ENCODE measurements at regions not wholly inside any gene's neighbourhood (a gene's known extent, or its start where the extent isn't known, plus 50 kb on each side); places are given as distances from the start of the nearest gene placed in this dataset.
"Not testable (repeated sequence)": the region's sequence is repeated elsewhere in the genome, so short reads cannot be mapped to it uniquely, and the experiment has no call there.

GRCh38 chr4:189703000-189703399, 237.7 kb upstream of the FRG1 start:
- not testable (repeated sequence) for DNase-seq (ENCODE audit: extremely low read depth, low read depth)

GRCh38 chr4:189706821-189707220, 233.9 kb upstream of the FRG1 start:
- DNase-seq (ENCODE audit: extremely low read depth, low read depth): not testable (repeated sequence)

- DNase-seq (ENCODE audit: extremely low read depth, low read depth): not testable (repeated sequence)
Measured at GRCh38 chr4:189707227-189707626, 233.4 kb upstream of the FRG1 start.

- DNase-seq (ENCODE audit: extremely low read depth, low read depth): not testable (repeated sequence)
Measured at GRCh38 chr4:189711956-189712355, 228.7 kb upstream of the FRG1 start.

- DNase-seq (ENCODE audit: extremely low read depth, low read depth): not testable (repeated sequence)
Measured at GRCh38 chr4:189721016-189721993, 219.4 kb upstream of the FRG1 start.

GRCh38 chr4:189722324-189723003, 218.2 kb upstream of the FRG1 start:
- DNase-seq (ENCODE audit: extremely low read depth, low read depth): peak; percentile 73

- not testable (repeated sequence) for DNase-seq (ENCODE audit: extremely low read depth, low read depth)
Measured at GRCh38 chr4:189727982-189728638, 212.6 kb upstream of the FRG1 start.

- not testable (repeated sequence) for DNase-seq (ENCODE audit: extremely low read depth, low read depth)
Measured at GRCh38 chr4:189731989-189732388, 208.7 kb upstream of the FRG1 start.

- DNase-seq (ENCODE audit: extremely low read depth, low read depth): not testable (repeated sequence)
Measured at GRCh38 chr4:189733507-189733906, 207.2 kb upstream of the FRG1 start.

- DNase-seq (ENCODE audit: extremely low read depth, low read depth): not testable (repeated sequence)
Measured at GRCh38 chr4:189734648-189735267, 205.9 kb upstream of the FRG1 start.

GRCh38 chr4:189736656-189737055, 204.0 kb upstream of the FRG1 start:
- DNase-seq (ENCODE audit: extremely low read depth, low read depth): not testable (repeated sequence)

- not testable (repeated sequence) for DNase-seq (ENCODE audit: extremely low read depth, low read depth)
Measured at GRCh38 chr4:189740118-189740517, 200.6 kb upstream of the FRG1 start.

GRCh38 chr4:189740873-189741272, 199.8 kb upstream of the FRG1 start:
- no peak for DNase-seq (ENCODE audit: extremely low read depth, low read depth)

- not testable (repeated sequence) for DNase-seq (ENCODE audit: extremely low read depth, low read depth)
Measured at GRCh38 chr4:189753092-189753491, 187.6 kb upstream of the FRG1 start.

GRCh38 chr4:189763583-189763982, 177.1 kb upstream of the FRG1 start:
- DNase-seq (ENCODE audit: extremely low read depth, low read depth): no peak

- no peak for DNase-seq (ENCODE audit: extremely low read depth, low read depth)
Measured at GRCh38 chr4:189765301-189765700, 175.4 kb upstream of the FRG1 start.

GRCh38 chr4:189765736-189766135, 174.9 kb upstream of the FRG1 start:
- DNase-seq (ENCODE audit: extremely low read depth, low read depth): no peak

- no peak for DNase-seq (ENCODE audit: extremely low read depth, low read depth)
Measured at GRCh38 chr4:189767941-189768340, 172.7 kb upstream of the FRG1 start.

- DNase-seq (ENCODE audit: extremely low read depth, low read depth): no peak
Measured at GRCh38 chr4:189769131-189769530, 171.5 kb upstream of the FRG1 start.

GRCh38 chr4:189771696-189772361, 168.8 kb upstream of the FRG1 start:
- no peak for DNase-seq (ENCODE audit: extremely low read depth, low read depth)

Data from NCI-H460 (cell line).